Transverse colon (tissue), 4 donors: ENCODE measurements at regions not wholly inside any gene's neighbourhood (a gene's known extent, or its start where the extent isn't known, plus 50 kb on each side); places are given as distances from the start of the nearest gene placed in this dataset.
"Not testable (repeated sequence)": the region's sequence is repeated elsewhere in the genome, so short reads cannot be mapped to it uniquely, and the experiment has no call there.

ENCODE experiments used
- DNase-seq: peaks from one replicate; pipeline ENCODE4 v3.0.0-alpha.2; 2019
- H3K27ac ChIP-seq, 4 donors: fragments of 200-600 bp; sonication (generic); 2 replicates each; pipeline ENCODE4 v1.5.1; 2016 to 2018; ENCODE audit warnings: inconsistent platforms in 4 of 4
- H3K27me3 ChIP-seq: fragments of 200-600 bp; sonication (generic); 2 replicates; pipeline ENCODE4 v1.5.1; 2017; ENCODE audit warnings: inconsistent platforms
- H3K36me3 ChIP-seq, 4 donors: fragments of 200-600 bp; sonication (generic); 2 replicates each; pipeline ENCODE4 v1.5.1; 2017 to 2019; ENCODE audit warnings: inconsistent platforms in 4 of 4
- H3K4me1 ChIP-seq, 4 donors: fragments of 200-600 bp; sonication (generic); 2 replicates each; pipeline ENCODE4 v1.5.1; 2017 to 2020; ENCODE audit warnings: inconsistent platforms in 4 of 4
- H3K4me3 ChIP-seq, 4 donors: fragments of 200-600 bp; sonication (generic); 1 replicate in 1 of 4; 2 replicates in 3 of 4; pipeline versions ENCODE4 v1.5.1 to v1.6.1; 2017 to 2019; ENCODE audit warnings: inconsistent platforms in 4 of 4
- H3K9me3 ChIP-seq, 2 donors: fragments of 200-600 bp; sonication (generic); 2 replicates each; pipeline ENCODE4 v1.5.1; 2017 to 2019; ENCODE audit warnings: inconsistent platforms in 2 of 2
- EP300 ChIP-seq: sonication (generic); formaldehyde crosslinking; IDR thresholded peaks from one replicate; pipeline ENCODE4 v1.6.1; 2017; ENCODE audit warnings: antibody characterized with exemption, low read depth
- POLR2A ChIP-seq: fragments of 450-650 bp; IDR thresholded peaks from one replicate; pipeline ENCODE4 v1.6.1; 2016; ENCODE audit warnings: antibody characterized with exemption, mild to moderate bottlenecking, moderate library complexity
- POLR2AphosphoS5 ChIP-seq, 3 donors: sonication (generic); formaldehyde crosslinking; IDR thresholded peaks; one replicate each; pipeline ENCODE4 v1.6.1; 2016; ENCODE audit warnings: antibody characterized with exemption in 3 of 3
- WGBS, 2 donors: methylation state at CpG; one replicate each; pipeline ENCODE4 v1.1.5; 2018; ENCODE audit warnings: low coverage in 1 of 2; 5-methylcytosine and 5-hydroxymethylcytosine counted together
- in situ Hi-C, 4 donors: fragments of 200-750 bp; cut with MboI; loops; one replicate each; pipeline versions ENCODE4 v1.15.0 to v1.15.1; 2017; ENCODE audit warnings: low sequenced_read_pairs in 3 of 4, low pct_ligation_motif_present in 1 of 4, low pct_unique_long_range_greater_than_20kb in 1 of 4
- intact Hi-C: fragments of 100-400 bp; cut with DNase I; formaldehyde crosslinking; loops from one replicate; pipeline ENCODE4 v1.15.1; 2023; ENCODE audit warnings: low total_unique reads
- TF ChIP-seq, protein P1 (sequence below), 5 experiments: fragments of 200-600 bp in 3 of 5; fragments of 450-650 bp in 2 of 5; sonication (generic) in 3 of 5; IDR thresholded peaks; 1 replicate in 2 of 5; 2 replicates in 3 of 5; pipeline ENCODE4 v1.5.1; 2016 to 2017; ENCODE audit warnings: antibody characterized with exemption in 5 of 5, inconsistent platforms in 3 of 5, mild to moderate bottlenecking in 2 of 5, moderate library complexity in 1 of 5

- DNase-seq: no peak
- Histone ChIP-seq H3K27me3 (no peaks in the 10 kb centered on the region), H3K4me3 (no peak overlapping the region), H3K27ac (no peak overlapping the region), H3K36me3 (no peaks in the 10 kb centered on the region), H3K9me3 (no peaks in the 10 kb centered on the region), H3K4me1 (peaks cover 4 to 46% (median 22%) of the 10 kb centered on the region in 4 donors)
- WGBS, 2 donors: 59 to 89% methylated on average over 3 to 5 of the region's 5 CpGs
- intact Hi-C loops (loop anchor here (10.0 kb wide), 1 partner anchor 184 kb away; no protein-coding TSS in a partner anchor), in situ Hi-C loops (loop anchor here in 3 of 4 donors (10.0 to 25.0 kb wide), 5 partner anchors 172 to 278 kb away; partner anchors contain the start of gene RB1 (in 1 of the 3))
- TF ChIP-seq, protein P1, sequence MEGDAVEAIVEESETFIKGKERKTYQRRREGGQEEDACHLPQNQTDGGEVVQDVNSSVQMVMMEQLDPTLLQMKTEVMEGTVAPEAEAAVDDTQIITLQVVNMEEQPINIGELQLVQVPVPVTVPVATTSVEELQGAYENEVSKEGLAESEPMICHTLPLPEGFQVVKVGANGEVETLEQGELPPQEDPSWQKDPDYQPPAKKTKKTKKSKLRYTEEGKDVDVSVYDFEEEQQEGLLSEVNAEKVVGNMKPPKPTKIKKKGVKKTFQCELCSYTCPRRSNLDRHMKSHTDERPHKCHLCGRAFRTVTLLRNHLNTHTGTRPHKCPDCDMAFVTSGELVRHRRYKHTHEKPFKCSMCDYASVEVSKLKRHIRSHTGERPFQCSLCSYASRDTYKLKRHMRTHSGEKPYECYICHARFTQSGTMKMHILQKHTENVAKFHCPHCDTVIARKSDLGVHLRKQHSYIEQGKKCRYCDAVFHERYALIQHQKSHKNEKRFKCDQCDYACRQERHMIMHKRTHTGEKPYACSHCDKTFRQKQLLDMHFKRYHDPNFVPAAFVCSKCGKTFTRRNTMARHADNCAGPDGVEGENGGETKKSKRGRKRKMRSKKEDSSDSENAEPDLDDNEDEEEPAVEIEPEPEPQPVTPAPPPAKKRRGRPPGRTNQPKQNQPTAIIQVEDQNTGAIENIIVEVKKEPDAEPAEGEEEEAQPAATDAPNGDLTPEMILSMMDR (IDR thresholded peaks at IDR 0.05): no peak
- TF ChIP-seq EP300: no peak
- no peak for TF ChIP-seq POLR2A
- no peak for TF ChIP-seq POLR2AphosphoS5 (IDR thresholded peaks at IDR 0.05)
Measured at GRCh38 chr13:48590141-48590901, 57.4 kb upstream of the RCBTB2 start.

DNA sequence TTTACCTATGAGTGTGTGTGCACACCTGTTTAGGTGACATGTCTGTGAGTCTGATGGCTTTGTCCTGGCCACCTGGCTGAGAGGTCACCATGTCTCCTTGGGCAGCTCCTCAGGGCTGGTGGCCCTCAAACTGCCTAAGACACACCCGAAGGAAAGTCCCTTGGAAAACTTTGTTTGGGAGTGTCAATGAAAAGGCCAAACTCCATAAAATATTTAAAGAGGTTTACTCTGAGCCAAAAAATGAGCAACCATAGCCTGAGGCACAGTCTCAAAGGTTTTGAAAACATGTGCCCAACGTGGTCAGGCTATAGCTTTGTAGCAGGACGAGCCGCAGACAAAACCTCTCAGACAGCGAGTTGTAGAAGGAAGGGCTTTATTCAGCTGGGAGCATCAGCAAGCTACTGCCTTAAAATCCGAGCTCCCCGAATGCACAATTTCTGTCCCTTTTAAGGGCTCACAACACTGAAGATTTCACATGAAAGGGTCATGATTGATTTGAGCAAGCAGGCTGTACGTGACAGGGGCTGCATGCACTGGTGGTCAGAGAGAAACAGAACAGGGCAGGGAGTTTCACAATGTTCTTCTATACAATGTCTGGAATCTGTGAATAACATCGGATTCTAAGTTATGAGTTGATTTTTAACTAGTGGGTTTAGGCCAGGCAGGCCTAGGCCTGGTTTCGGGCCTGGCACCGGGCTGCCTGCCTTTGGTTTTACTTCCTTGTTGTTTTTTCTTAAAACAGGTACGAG lies 58.4 kb upstream of the RCBTB2 start:
- not testable (repeated sequence) for H3K9me3 ChIP-seq, H3K4me3 ChIP-seq, H3K27me3 ChIP-seq, DNase-seq, H3K36me3 ChIP-seq
- 67 to 70% methylated on average over 4 to 12 of the region's 12 CpGs for WGBS, 2 donors
- Histone ChIP-seq H3K4me1 (peaks cover 0 to 39% (median 15%) of the 10 kb centered on the region in 4 donors), H3K27ac (peak overlapping the region in 3 of 4 donors; percentile 9 to 44 (median 19))
- in situ Hi-C loops (loop anchor here in 3 of 4 donors (10.0 to 25.0 kb wide), 5 partner anchors 171 to 279 kb away; partner anchors contain the start of gene RB1 (in 1 of the 3)), intact Hi-C loops (loop anchor here (10.0 kb wide), 1 partner anchor 184 kb away; no protein-coding TSS in a partner anchor)

DNA sequence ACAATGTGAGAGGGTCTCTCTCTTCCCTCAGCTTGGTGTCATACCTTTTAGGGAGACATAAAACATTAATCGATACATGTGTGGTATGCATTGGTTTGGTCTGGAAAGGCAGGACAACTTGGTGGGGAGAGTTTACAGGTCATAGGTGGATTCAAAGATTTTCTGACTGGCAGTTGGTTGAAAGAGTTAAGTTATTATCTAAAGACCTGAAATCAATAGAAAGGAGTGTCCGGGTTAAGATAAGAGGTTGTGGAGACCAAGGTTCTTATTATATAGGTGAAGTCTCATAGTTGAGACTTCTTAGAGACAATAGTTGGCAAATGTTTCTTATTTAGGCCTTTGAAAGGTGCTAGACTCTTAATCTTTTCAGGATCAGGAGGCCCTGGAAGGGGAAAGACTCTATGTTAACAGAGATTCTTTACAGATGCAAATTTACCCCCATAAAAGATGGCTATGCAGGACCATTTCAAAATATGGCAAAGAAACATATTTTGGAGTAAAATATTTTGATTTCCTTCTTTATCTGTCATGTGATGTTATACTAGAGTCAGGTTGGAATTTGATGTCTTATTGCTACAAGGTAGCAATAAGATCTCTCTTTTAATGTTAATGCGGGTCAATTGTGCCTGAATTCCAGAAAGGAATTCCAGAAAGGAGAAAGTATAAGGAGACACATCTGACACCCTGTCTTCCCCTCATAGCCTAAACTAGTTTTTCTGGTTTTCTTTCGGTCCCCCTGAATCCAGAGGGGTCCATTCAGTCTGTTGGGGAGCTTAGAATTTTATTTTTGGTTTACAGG lies 59.2 kb upstream of the RCBTB2 start:
- H3K9me3 ChIP-seq: no peaks in the 10 kb centered on the region
- H3K27ac ChIP-seq: peak overlapping the region in 3 of 4 donors; percentile 9 to 44 (median 19)
- intact Hi-C loops (loop anchor here (10.0 kb wide), 1 partner anchor 183 kb away; no protein-coding TSS in a partner anchor), in situ Hi-C loops (loop anchor here in 3 of 4 donors (10.0 to 25.0 kb wide), 5 partner anchors 170 to 280 kb away; partner anchors contain the start of gene RB1 (in 1 of the 3))
- peaks cover 0 to 32% (median 9%) of the 10 kb centered on the region in 4 donors for H3K4me1 ChIP-seq
- no peaks in the 10 kb centered on the region for H3K27me3 ChIP-seq
- no peaks in the 10 kb centered on the region for H3K36me3 ChIP-seq
- no peak overlapping the region for H3K4me3 ChIP-seq
- no peak for DNase-seq
- 71 to 77% methylated on average over 4 of the region's 4 CpGs for WGBS, 2 donors
- no peak for TF ChIP-seq POLR2A
- TF ChIP-seq, protein P1 (IDR thresholded peaks at IDR 0.05): no peak
- no peak for TF ChIP-seq POLR2AphosphoS5 (IDR thresholded peaks at IDR 0.05)
- TF ChIP-seq EP300: no peak

- Histone ChIP-seq H3K36me3 (no peaks in the 10 kb centered on the region), H3K4me1 (peaks cover 0 to 28% (median 9%) of the 10 kb centered on the region in 4 donors), H3K27ac (peak overlapping the region in 1 of 4 donors; percentile 44), H3K27me3 (no peaks in the 10 kb centered on the region), H3K4me3 (no peak overlapping the region), H3K9me3 (no peaks in the 10 kb centered on the region)
- DNase-seq: no peak
- in situ Hi-C loops: loop anchor here in 3 of 4 donors (10.0 to 25.0 kb wide), 5 partner anchors 170 to 280 kb away; partner anchors contain the start of gene RB1 (in 1 of the 3)
- TF ChIP-seq, protein P1 (IDR thresholded peaks at IDR 0.05): no peak
- no peak for TF ChIP-seq POLR2A
- no peak for TF ChIP-seq EP300
- TF ChIP-seq POLR2AphosphoS5 (IDR thresholded peaks at IDR 0.05): no peak
- WGBS, 2 donors: 40 to 55% methylated on average over 1 of the region's 1 CpG
- intact Hi-C loops: loop anchor here (10.0 kb wide), 1 partner anchor 182 kb away; no protein-coding TSS in a partner anchor
Measured at GRCh38 chr13:48592688-48593049, 59.8 kb upstream of the RCBTB2 start.
